IMR-90 (cell line): ENCODE measurements at regions not wholly inside any gene's neighbourhood (a gene's known extent, or its start where the extent isn't known, plus 50 kb on each side); places are given as distances from the start of the nearest gene placed in this dataset.

Source experiments
- CEBPB ChIP-seq: IDR thresholded peaks from 2 replicates; pipeline ENCODE4 v1.6.1; 2012; ENCODE audit warnings: low read depth, low read length, improper control_type of control experiment
- CTCF ChIP-seq: conservative IDR thresholded peaks from 2 replicates; pipeline ENCODE4 v1.5.1; 2012; ENCODE audit warnings: mild to moderate bottlenecking, low read depth, low read length, improper control_type of control experiment
- ELK1 ChIP-seq: fragments of 150-350 bp; IDR thresholded peaks from 2 replicates; pipeline ENCODE4 v1.6.1; 2016; ENCODE audit warnings: low read depth, mild to moderate bottlenecking, low read length, moderate library complexity, borderline replicate concordance
- MAZ ChIP-seq: IDR thresholded peaks from 2 replicates; pipeline ENCODE4 v1.6.1; 2012; ENCODE audit warnings: low read depth, mild to moderate bottlenecking, low read length, improper control_type of control experiment, moderate library complexity, borderline replicate concordance
- NFE2L2 ChIP-seq: fragments of 150-350 bp; IDR thresholded peaks from 2 replicates; pipeline ENCODE4 v1.6.1; 2016; ENCODE audit warnings: low read depth, mild to moderate bottlenecking, low read length
- POLR2A ChIP-seq: IDR thresholded peaks from 2 replicates; pipeline ENCODE4 v1.6.1; 2012; ENCODE audit warnings: mild to moderate bottlenecking, low read depth, low read length
- RAD21 ChIP-seq: IDR thresholded peaks from 2 replicates; pipeline ENCODE4 v1.6.1; 2012; ENCODE audit warnings: low read length, improper control_type of control experiment
- RFX5 ChIP-seq: IDR thresholded peaks from 2 replicates; pipeline ENCODE4 v1.8.0; 2012; ENCODE audit warnings: low read depth, mild to moderate bottlenecking, low read length, moderate library complexity
- SMC3 ChIP-seq: fragments of 150-350 bp; IDR thresholded peaks from 2 replicates; pipeline ENCODE4 v1.6.1; 2016; ENCODE audit warnings: low read depth, mild to moderate bottlenecking, antibody characterized with exemption, low read length, moderate library complexity
- USF2 ChIP-seq: fragments of 150-350 bp; IDR thresholded peaks from 2 replicates; pipeline ENCODE4 v1.6.1; 2017; ENCODE audit warnings: mild to moderate bottlenecking, antibody characterized with exemption, low read length, low read depth

DNA sequence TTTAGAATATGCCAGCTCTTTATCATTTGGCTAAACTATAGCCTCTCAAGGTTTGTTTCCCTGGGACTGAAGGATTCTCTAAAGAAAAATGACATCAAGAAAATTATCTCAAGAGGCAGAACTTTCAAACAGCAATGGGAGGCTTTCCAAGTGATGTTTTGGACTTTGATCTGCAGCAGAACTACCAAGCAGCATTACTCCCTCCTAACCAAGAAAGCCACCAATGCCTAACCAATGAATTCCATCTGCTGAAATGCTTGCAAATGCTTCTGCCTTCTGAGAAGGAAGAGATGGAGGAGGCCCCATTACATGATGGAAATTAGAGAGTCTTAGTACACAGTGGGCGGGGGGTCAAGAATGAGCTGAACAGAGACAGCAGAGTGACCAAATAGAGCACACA, 95.1 kb upstream of the SLC35G4 start:
- TF ChIP-seq CEBPB (no peak), CTCF (no peak), POLR2A (no peak), SMC3 (no peak), RFX5 (no peak), ELK1 (no peak), NFE2L2 (no peak), RAD21 (no peak), MAZ (no peak), USF2 (no peak)
